IPS-18a (cell line): ENCODE measurements at regions not wholly inside any gene's neighbourhood (a gene's known extent, or its start where the extent isn't known, plus 50 kb on each side); places are given as distances from the start of the nearest gene placed in this dataset.

Source experiments
- H3K27ac ChIP-seq: one replicate; pipeline ENCODE4 v1.5.1; 2013; ENCODE audit warnings: low read length
- H3K27me3 ChIP-seq: one replicate; pipeline ENCODE4 v1.6.1; 2013; ENCODE audit warnings: mild to moderate bottlenecking, low read length; ENCODE audit not compliant: control insufficient read depth, insufficient read depth
- H3K36me3 ChIP-seq: one replicate; pipeline ENCODE4 v1.6.1; 2013; ENCODE audit warnings: low read depth, low read length; ENCODE audit not compliant: control insufficient read depth
- H3K4me1 ChIP-seq: one replicate; pipeline ENCODE4 v1.6.1; 2013; ENCODE audit warnings: low read depth, low read length; ENCODE audit not compliant: control insufficient read depth
- H3K4me3 ChIP-seq: one replicate; pipeline ENCODE4 v1.5.1; 2013; ENCODE audit warnings: low read length
- H3K9ac ChIP-seq: one replicate; pipeline ENCODE4 v1.6.1; 2013; ENCODE audit warnings: mild to moderate bottlenecking, low read length, moderate library complexity
- H3K9me3 ChIP-seq: one replicate; pipeline ENCODE4 v1.6.1; 2013; ENCODE audit warnings: low read depth, low read length; ENCODE audit not compliant: control insufficient read depth

- H3K9me3 ChIP-seq: no peaks in the 10 kb centered on the region
- H3K27ac ChIP-seq: no peak overlapping the region
- no peaks in the 10 kb centered on the region for H3K36me3 ChIP-seq
- H3K4me3 ChIP-seq: no peak overlapping the region
- H3K9ac ChIP-seq: no peak overlapping the region
- no peaks in the 10 kb centered on the region for H3K27me3 ChIP-seq
- no peaks in the 10 kb centered on the region for H3K4me1 ChIP-seq
These were observed 236.7 kb downstream of the RBFOX3 start for GRCh38 chr17:79374087-79374689.

- H3K27ac ChIP-seq: no peak overlapping the region
- H3K36me3 ChIP-seq: no peaks in the 10 kb centered on the region
- no peaks in the 10 kb centered on the region for H3K27me3 ChIP-seq
- H3K4me3 ChIP-seq: no peak overlapping the region
- no peaks in the 10 kb centered on the region for H3K9me3 ChIP-seq
- H3K4me1 ChIP-seq: no peaks in the 10 kb centered on the region
- H3K9ac ChIP-seq: no peak overlapping the region
These were observed 238.2 kb downstream of the RBFOX3 start for GRCh38 chr17:79372470-79373238.

GRCh38 chr17:79371984-79372383, 238.9 kb downstream of the RBFOX3 start:
- H3K27me3 ChIP-seq: no peaks in the 10 kb centered on the region
- H3K9me3 ChIP-seq: no peaks in the 10 kb centered on the region
- no peaks in the 10 kb centered on the region for H3K4me1 ChIP-seq

GRCh38 chr17:79370594-79370993, 240.3 kb downstream of the RBFOX3 start:
- no peak overlapping the region for H3K27ac ChIP-seq
- H3K36me3 ChIP-seq: no peaks in the 10 kb centered on the region
- H3K9me3 ChIP-seq: no peaks in the 10 kb centered on the region
- H3K27me3 ChIP-seq: no peaks in the 10 kb centered on the region
- H3K9ac ChIP-seq: no peak overlapping the region
- no peaks in the 10 kb centered on the region for H3K4me1 ChIP-seq
- no peak overlapping the region for H3K4me3 ChIP-seq

More at GRCh38 chr17:79371984-79372383, 238.9 kb downstream of the RBFOX3 start:
- no peaks in the 10 kb centered on the region for H3K36me3 ChIP-seq
- no peak overlapping the region for H3K27ac ChIP-seq
- no peak overlapping the region for H3K9ac ChIP-seq
- no peak overlapping the region for H3K4me3 ChIP-seq

- no peak overlapping the region for H3K27ac ChIP-seq
- no peaks in the 10 kb centered on the region for H3K9me3 ChIP-seq
- no peaks in the 10 kb centered on the region for H3K27me3 ChIP-seq
- no peaks in the 10 kb centered on the region for H3K36me3 ChIP-seq
- no peaks in the 10 kb centered on the region for H3K4me1 ChIP-seq
- H3K9ac ChIP-seq: no peak overlapping the region
- H3K4me3 ChIP-seq: no peak overlapping the region
These were observed 240.7 kb downstream of the RBFOX3 start for GRCh38 chr17:79370126-79370525.

GRCh38 chr17:79369532-79369931, 241.3 kb downstream of the RBFOX3 start:
- Histone ChIP-seq H3K9ac (no peak overlapping the region), H3K27me3 (no peaks in the 10 kb centered on the region), H3K27ac (no peak overlapping the region), H3K4me3 (no peak overlapping the region), H3K4me1 (no peaks in the 10 kb centered on the region), H3K36me3 (no peaks in the 10 kb centered on the region), H3K9me3 (no peaks in the 10 kb centered on the region)

GRCh38 chr17:79369001-79369400, 241.8 kb downstream of the RBFOX3 start:
- no peak overlapping the region for H3K27ac ChIP-seq
- H3K9ac ChIP-seq: no peak overlapping the region
- no peaks in the 10 kb centered on the region for H3K27me3 ChIP-seq
- H3K36me3 ChIP-seq: no peaks in the 10 kb centered on the region
- no peaks in the 10 kb centered on the region for H3K9me3 ChIP-seq
- H3K4me1 ChIP-seq: no peaks in the 10 kb centered on the region
- H3K4me3 ChIP-seq: no peak overlapping the region

- Histone ChIP-seq H3K27me3 (no peaks in the 10 kb centered on the region), H3K4me1 (no peaks in the 10 kb centered on the region), H3K9ac (no peak overlapping the region), H3K27ac (no peak overlapping the region), H3K9me3 (no peaks in the 10 kb centered on the region), H3K4me3 (no peak overlapping the region), H3K36me3 (no peaks in the 10 kb centered on the region)
These were observed 242.3 kb downstream of the RBFOX3 start for GRCh38 chr17:79368521-79368920.

GRCh38 chr17:79366988-79367571, 243.8 kb downstream of the RBFOX3 start:
- Histone ChIP-seq H3K27me3 (no peaks in the 10 kb centered on the region), H3K9ac (no peak overlapping the region), H3K4me1 (no peaks in the 10 kb centered on the region), H3K36me3 (no peaks in the 10 kb centered on the region), H3K9me3 (no peaks in the 10 kb centered on the region), H3K27ac (no peak overlapping the region), H3K4me3 (no peak overlapping the region)

- Histone ChIP-seq H3K9ac (no peak overlapping the region), H3K4me3 (no peak overlapping the region), H3K9me3 (no peaks in the 10 kb centered on the region), H3K27ac (no peak overlapping the region), H3K36me3 (no peaks in the 10 kb centered on the region), H3K27me3 (no peaks in the 10 kb centered on the region), H3K4me1 (no peaks in the 10 kb centered on the region)
These were observed 244.7 kb downstream of the RBFOX3 start for GRCh38 chr17:79365836-79366770.

GRCh38 chr17:79365351-79365750, 245.5 kb downstream of the RBFOX3 start:
- Histone ChIP-seq H3K36me3 (no peaks in the 10 kb centered on the region), H3K4me1 (no peaks in the 10 kb centered on the region), H3K9me3 (no peaks in the 10 kb centered on the region), H3K9ac (no peak overlapping the region), H3K27ac (no peak overlapping the region), H3K4me3 (no peak overlapping the region), H3K27me3 (no peaks in the 10 kb centered on the region)
